CD4-positive, alpha-beta T cell treated with Interleukin-4 for 1 hour (primary cell): ENCODE measurements at regions not wholly inside any gene's neighbourhood (a gene's known extent, or its start where the extent isn't known, plus 50 kb on each side); places are given as distances from the start of the nearest gene placed in this dataset.

Experiments used
- DNase-seq, 2 donors: peaks; one replicate each; pipeline ENCODE4 v3.0.0-alpha.2; 2020 to 2022

DNA sequence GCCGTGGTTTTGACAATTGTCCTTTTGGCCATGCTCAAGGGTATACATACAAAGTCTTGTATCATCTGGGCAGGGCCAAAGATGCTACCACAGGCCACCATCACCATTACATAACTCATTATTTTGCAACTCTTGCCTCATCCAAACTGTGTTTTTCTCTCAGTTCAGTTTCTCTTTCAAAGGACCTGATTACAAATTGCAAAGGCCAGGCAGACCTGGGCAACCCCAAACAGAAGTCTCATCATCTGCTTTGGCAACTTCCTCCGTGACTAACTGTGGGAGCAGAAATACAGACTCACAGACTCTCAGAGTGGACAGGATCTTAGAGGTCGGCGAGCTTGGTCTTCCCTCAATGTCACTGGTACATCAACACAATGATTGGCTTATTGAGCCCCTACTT is 117.8 kb upstream of the NEDD9 start:
- peak; percentile 40 to 78 for DNase-seq

DNA sequence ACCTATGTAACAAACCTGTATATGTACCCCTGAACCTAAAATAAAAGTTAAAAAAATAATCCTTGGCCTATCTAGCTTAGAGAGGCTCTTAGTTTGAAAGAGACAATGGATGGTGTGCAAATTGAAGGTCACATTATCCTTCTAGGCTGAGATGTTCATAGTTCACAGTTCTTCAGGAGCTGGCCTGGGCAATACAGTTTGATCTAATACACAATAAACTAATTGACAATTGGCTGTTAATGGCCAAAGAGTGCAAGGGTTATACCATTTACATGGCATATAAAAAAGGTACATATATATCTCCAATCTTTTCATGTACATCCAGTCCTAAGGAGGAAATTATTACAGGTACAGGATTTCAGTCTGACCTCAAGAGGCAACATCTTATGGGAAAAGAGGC is 117.4 kb upstream of the NEDD9 start:
- no peak for DNase-seq

DNA sequence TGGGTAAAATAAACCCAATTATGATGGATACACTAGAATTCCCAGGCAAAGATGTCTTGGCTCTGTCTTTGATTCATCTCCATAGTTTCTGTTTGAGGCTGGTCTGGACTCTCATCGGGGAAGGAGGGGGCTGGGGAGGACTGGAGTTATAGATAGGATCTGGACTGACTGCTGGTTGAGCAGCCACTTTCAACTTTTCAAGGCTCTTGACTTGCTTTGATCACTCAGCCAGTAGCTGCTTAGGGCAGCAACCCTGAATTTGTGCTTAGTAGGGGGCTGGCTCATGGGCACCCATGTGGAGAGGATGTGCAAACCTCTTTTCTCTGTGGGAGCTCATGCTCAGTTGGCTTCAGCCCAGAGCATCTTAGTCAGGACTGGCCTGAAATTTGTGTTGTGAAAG is 114.0 kb upstream of the NEDD9 start:
- no peak for DNase-seq

DNA sequence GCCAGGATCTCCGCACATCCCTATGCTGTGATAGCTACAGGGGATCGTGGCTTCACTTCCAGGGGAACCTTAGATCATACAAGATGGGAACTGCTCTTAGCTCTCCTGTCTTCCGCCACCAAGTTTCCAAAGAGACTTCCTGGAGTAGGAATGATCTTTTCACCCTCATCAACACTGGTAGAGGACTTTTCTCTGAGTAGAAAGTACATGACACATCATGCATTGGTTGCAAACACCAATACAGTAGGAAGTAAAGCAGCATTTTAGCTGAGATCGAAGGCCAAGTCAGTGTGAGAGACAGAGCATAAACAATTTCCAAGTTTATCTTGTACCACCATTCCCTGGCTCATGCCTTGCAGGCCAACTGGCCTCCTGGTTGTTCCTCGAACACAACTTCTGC is 113.1 kb upstream of the NEDD9 start:
- no peak for DNase-seq

DNA sequence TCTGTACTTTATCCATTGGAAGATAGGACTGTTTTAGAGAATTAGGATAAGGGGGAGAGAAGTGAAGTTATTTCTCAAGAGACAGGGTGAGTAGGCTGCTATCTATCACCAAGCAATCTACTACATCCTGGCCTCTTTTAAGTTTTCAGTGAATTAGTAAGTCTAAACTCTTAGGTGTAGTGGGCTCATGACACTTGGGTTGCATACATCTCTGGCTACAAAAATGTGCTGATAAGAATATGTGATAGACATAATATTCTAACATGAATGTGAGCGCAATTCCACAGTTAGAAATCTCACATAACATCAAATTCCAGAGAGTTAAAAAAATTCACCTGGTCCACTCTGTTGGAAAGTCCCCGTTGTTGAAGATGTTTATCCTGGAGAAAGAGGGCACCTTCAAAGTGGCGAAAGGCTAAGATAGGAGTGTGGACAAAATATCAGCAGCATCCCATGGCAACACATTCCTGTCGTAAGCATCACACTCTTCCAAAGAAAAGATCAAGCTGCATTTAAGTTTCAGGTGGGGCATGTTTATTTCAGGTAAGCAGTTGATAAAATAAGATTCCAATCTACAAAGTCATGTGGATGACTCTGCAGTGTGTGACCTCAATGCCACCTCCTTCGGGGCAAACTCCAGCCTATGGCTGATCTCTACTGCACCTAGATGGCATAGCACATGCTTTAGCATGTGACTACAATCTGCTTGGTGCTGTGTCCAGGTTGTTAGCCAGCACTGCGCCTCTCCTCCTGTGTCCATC is 111.7 kb upstream of the NEDD9 start:
- DNase-seq = no peak

DNA sequence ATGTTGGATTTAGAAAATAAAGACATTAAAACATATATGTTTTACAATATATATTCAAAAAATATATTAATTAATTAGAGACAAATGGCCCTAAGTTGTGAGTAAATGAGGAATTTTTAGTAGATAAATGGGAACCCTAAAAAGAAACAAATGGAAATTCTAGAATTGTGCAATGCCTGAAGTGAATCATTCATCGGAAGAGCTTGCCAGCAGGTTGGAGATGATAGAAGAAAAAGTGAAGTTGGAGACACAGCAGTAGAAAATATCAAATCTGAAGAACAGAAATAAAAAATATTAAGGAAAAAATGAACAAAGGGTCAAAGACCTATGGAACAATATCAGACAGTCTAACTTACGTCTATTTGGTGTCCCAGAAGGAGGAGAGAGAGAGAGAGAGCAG is 109.4 kb upstream of the NEDD9 start:
- DNase-seq = no peak

DNA sequence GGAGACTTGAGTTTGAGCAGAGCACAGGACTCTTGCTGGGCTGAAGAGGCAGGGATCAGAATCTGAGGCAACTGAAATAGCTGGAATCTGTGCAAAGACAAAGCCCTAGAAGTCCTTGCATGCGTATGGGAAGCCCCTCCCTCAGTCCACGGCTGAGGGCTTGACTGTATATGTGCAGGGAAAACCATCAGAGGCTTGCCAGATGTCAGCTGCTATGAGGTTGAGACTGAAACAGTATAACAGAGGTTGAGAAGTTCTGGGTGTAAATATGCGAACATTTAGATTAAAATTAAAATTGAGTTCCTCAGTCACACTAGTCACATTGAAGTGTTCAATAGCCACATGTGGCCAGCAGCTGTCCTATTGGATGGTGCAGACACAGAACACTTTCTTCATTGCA is 108.8 kb upstream of the NEDD9 start:
- no peak for DNase-seq

DNA sequence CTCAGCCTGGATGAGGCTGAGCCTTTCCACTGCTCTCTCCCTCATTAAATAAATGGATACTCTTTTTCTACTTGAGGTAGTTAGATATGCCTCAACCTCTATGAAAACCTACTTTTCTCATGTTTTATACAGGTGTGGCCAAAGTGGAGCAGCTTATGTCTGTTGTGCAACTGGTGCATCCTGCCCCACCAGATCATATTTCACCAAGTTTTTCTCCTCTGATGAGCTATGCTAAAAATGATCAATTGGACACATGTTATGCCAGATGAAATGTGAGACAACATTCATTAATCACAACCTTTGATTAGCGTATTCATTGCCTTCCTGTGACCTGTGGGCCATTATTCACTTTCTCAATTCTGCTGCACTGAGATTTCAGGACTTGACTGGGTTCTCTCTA is 106.9 kb upstream of the NEDD9 start:
- DNase-seq = no peak

DNA sequence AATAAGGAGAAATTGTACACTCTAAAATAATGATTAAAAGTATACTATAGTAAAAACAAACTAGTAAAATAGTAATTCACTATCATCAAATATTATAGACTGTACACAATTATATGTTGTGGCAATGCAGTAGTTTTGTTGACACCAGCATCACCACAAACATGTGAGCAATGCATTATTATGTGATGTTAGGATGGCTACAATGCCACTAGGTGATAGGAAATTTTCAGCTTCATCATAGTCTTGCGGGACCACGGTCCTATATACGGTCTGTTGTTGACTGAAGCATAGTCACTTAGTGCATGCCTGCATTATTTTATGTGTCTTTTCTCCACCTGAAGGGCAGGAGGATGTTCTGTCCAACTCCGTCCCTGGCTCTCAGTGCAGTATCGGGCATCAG is 104.8 kb upstream of the NEDD9 start:
- no peak for DNase-seq

DNA sequence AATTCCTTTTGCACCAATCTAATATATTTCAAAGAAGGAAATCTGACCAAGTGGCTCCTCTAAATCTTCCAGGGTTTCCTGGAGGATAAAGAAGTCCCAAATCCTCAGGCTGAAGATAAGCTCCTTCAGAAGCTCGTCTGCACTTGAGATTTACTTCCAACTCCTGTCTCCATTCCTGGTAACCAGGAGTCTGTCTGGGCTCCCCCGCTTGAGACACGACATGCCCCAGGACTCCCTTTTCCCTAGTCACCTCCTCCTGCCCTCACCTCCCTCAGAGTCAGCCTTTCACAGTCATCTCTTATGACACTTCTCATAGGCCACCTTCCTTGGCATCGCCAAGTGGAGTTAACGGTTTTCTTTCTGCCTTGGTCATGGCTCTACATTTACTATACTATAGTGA is 103.4 kb upstream of the NEDD9 start:
- no peak for DNase-seq

DNA sequence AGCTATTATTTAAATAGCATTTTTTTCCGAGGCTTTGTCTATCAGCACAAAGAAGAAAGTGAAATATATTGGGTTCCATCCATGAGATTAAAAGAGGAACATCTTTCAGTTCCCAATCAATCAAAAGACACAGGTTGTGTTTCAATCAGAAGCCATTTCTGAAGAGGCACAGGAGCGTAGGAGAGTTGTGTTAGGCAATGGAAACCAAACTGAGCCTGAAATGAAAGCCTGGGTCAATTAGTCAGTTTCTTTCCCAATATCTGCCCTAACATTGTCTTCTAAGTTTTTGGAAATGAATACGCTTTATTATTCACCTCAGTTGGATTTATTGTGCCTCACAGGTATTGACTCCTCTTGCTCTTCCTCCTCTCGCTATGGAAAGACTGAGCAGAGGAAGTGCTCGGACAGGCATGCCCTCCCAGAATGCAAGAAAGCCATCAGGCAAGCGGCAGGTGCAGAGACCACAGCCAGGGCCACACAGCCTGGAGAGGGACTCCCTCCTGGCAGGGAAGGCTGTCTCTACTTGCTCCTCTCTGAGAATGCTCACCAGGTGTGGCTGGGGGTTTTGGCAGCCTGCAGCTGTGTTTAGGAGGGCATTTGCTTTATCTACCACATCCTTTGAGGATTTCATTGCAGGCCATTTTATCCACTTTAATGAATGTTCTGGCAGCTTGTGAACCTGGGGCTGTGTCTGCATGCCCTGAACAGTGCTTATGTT is 100.8 kb upstream of the NEDD9 start:
- DNase-seq = no peak

DNA sequence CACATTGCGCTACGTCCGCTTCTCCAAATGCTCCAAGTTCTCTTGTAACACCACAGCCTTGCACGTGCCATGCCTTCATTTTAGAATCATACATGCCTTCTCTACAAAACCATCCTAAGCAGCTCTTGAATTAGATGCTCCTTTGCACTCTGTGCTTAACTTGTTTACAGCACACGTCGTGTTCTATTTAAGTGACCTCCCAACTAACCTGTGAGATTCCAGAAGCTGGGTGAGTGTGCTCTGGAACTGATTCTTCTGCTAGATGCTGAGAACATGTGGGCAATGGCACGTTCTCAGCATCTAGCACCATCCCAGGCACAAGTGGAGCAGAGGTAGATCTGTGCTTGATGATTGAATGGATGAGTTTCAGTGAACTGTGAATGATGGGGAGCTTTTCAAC is 100.0 kb upstream of the NEDD9 start:
- DNase-seq = no peak

DNA sequence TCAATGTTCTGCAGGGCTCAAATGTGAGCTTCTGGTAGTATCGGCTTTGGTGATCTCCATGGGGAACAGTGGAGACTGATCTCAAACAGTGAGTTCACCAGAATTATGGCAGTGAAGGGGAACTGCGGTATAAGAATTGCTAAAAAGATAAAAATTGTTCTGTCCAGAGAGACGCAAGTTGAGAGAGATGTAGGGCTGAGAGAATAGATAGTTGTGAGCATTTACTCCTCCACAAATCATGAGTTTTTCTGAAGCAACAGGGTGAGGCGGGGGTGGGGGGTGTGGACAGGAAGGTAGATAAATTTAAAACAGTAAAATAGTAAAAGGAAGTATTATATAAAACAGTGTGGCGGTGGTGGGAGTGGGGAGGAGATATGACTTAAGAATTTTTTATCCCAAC is 98.6 kb upstream of the NEDD9 start:
- DNase-seq = no peak

DNA sequence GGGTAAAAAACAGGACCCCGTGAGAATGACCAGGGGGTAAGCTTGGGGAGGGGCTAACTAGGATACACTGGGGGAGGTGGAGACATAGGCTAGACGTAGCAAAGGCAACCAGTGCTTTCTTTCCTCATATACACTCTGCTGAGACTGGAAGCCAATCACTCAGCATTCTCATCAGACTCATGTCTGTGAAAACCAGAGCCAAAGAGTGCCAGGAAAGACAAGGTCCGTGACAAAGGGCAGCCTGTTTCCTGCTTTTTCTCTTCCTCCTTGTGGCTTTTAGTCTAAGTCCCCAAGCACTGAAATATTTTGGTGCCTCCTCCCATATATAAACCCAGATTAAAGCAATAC is 97.9 kb upstream of the NEDD9 start:
- no peak for DNase-seq

DNA sequence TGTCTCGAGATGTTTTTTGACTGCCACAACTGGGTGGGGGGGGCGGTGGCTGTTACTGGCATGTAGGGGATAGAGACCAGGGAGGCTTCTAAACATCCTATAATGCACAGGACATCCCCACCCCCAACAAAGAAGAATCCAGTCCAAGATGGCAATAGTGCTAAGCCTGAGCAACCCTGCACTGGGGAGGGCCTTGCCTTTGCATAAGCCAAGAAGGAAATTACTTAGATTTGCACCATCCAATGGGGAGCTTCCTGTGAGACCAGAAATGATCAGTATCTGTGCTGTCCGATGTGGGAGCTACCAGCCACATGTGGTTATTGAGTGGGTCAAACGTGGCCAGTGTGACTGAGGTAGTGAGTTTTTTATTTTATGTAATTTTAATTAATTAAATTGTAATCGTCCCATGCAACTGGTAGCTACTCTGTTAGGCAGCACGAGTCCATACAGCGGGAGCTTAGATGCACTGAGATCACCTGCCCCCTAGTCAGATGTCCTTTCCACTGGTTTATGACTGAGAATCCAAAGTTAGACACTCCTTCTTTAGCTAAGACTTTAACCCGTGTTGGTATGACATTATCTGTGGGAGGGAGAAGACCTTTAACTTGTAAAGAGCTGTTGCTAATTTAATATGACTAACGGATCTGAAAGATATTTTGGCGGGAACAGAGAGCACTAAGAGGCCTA is 97.4 kb upstream of the NEDD9 start:
- no peak for DNase-seq

DNA sequence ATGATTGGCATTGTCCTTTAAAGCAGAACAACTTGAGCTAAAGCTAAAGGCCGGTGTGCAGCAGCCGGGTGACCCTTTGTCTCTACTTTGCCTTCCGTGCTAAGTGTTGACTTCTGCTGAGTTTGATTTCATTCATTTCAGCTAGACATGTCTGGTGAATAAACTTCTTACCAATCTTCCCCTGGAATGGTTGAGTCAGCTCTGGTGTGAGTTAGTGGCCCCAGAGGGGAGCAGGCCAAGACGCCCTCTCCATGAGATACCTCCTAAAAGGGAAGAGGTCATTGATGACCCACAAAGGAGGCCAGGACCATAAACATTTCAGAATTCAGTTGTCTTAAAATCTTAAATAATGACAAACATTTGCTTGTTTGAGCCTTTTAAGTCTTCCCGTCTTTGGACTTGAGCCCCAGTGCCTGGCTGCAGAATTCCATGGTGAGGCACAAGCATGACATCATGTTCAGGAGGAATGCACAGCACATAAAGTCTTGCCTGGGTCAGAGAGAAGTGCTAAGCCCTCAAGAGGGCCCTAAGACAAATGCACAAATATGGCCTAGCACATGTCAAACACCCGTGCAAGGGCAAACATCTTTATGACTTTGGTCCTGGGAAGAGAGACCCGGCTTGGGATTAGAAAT is 96.3 kb upstream of the NEDD9 start:
- no peak for DNase-seq

DNA sequence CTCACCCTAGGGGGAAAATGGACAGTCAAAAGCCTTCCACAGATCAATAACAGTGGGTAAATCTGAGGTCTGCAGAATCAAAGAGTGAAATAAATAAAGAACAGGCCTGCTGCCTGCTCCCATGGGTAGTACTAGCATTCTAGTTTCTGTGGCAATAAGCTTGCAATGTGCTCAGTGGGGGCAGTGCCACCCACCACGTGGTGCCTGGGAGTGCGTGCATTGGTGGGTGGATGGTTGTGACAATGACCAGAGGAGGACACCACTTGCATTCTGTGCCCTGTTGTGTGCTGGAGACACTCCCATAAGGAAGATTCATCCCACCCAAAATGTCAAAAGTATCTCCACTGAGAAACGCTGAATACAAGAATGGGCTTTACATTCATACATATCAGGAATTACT is 95.5 kb upstream of the NEDD9 start:
- DNase-seq = no peak

DNA sequence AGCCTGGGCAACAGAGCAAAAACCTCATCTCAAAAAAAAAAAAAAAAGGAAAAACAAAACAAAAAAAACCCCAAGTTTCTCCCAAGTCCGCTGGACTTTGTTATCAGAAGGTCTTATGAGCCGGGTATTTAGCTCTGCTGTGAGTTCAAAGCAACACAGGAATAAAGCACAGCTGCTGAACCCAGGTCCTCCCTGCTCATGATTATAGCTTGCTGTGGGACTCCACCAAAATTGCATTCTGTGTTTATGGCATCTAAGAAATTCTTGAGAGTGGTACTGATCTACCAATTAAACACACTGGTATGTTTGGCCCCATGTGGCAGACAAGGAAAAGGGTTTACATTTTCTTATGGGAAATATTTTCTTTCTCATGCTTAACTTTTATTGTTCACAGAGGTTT is 93.6 kb upstream of the NEDD9 start:
- no peak for DNase-seq

DNA sequence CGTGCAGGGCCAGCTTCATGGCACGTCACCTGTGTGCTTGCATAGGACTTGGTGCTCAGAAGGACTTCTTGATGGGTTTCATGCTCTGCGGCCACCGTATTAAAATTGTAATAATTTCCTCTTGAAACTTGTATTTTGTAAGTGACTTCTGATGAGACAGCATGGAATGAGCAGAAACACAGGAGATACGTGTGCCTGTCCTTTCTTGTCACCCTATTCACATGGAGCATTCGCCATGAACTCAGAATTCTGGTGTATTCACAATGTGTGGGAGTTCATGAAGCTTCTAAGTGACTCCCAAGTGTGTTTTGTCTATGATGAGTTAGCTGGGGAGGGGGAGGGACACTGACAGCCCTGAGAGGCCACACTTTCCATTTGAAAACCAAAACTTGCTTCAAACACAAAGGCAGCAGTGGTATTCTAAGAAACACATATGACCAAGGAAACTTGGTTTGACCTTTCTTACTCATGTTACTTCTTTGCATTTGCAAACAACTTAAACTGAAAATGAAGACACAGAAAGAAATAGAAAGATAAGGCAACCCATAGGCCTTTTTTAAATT is 92.1 kb upstream of the NEDD9 start:
- DNase-seq = no peak

DNA sequence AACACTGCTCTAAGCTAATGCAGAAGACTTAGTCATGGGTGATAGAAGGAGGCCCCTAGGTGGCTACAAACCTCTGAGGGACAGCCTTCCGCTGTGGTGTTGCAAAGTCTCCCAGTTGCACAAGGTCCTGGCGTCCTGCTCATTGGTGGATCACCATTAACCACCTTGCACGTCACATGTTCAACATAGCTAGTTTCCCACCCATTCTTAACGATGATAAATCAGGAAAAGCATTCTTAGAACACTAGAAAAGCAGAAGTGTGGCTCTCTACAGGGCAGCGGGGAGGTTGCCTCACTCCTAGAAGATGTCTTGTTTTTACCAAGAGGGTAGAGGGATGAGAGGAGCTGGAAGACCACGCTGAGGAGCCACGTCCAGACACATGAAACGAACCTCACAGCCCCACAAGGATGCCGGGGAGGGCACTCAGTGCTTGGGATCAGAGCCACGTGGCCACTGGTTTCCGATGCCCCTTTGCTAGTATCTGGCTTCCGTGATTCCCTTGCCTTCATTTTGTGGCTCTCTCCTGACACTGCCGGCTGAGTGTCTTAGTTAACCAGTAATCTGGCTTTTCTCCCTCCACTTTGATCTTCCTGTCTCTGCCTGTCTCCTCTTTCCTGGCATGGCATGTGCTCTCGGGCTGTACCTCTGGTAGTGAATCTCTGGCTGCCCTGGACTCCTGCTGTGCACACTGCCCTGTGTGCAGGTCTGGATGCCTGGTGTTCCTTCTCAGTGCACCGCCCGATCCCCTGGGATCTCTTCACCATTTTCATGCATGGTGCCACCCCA is 91.4 kb upstream of the NEDD9 start:
- DNase-seq = peak; percentile 34 to 87

DNA sequence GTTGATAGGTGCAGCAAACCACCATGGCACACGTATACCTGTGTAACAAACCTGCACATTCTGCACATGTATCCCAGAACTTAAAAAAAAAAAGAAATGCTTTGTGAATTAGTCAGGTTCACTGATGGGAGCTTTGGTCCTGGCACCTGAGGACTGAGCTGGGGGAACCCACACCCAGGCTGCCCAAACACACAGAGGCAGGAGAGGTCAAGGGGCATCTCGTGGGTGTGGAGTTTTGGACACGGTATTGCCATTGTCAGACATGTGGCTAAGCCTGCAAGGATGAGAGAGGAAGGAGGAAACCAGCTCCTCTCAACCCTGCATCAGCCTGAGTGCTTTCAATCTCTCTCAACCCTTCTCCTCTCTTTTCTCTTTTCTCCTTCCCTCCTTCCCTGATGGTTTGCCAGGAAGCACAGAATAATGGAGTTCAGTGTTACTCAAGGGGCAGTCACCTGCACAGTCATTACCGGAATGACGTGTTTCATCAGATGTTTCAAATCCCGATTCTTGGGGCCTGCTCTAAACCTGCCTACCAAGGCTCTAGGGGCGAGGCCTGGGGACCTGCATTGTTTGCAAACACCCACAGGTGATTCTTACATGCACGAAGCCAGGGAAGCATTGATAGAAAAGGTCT is 89.9 kb upstream of the NEDD9 start:
- DNase-seq = no peak

DNA sequence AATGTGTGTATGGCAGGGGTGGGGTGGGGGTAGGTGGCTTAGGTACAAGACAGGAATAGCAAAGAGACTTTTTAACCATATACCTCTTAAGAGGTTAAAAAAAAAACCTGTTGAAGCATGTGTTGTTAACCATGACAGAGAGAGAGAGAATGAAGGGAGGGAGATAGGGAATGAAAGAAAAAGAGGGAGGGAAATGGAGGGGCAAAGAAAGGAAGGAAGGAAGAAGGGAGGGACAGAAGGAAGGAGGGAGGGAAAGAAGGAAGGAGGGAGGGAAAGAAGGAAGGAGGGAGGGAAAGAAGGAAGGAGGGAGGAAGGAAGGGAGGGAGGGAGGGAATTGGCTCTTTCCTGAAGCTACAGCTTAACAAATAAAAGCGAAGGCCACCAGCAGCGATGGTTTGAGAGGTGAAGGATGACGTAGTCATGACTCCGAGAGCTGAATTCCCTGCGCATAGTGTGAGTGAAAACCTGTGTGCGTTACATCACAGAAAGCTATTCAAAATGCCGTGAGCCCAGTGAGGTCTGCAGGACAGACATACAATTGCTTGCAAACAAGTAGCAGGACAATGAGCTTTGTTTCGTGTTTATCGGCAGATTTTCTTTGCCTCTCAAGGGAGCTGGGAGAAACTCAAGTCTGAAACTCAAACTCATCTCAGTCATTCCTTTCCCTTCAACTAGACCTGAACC is 88.6 kb upstream of the NEDD9 start:
- DNase-seq = no peak
